ENCODE measurements at regions not wholly inside any gene's neighbourhood (a gene's known extent, or its start where the extent isn't known, plus 50 kb on each side); places are given as distances from the start of the nearest gene placed in this dataset.

- TF ChIP-seq CTCF (conservative IDR thresholded peaks at IDR 0.05 in 1 of 2, IDR thresholded peaks at IDR 0.05 in 1 of 2; ENCODE audit: extremely low read depth in 1 of 2, insufficient read depth in 1 of 2, low read depth in 1 of 2, low read length in 2 of 2) (no peak), EZH2 (IDR thresholded peaks at IDR 0.05; ENCODE audit: borderline replicate concordance, low read length) (no peak)
Observed at GRCh38 chr15:47470983-47471382, 246.3 kb upstream of the SEMA6D start.
